ENCODE measurements at regions not wholly inside any gene's neighbourhood (a gene's known extent, or its start where the extent isn't known, plus 50 kb on each side); places are given as distances from the start of the nearest gene placed in this dataset.

- peak overlapping the region; percentile 88 for H2BK120ac ChIP-seq (ENCODE audit: low read depth, low read length)
- peak overlapping the region; percentile 91 for H3K18ac ChIP-seq (ENCODE audit: low read depth, low read length)
- H3K27me3 ChIP-seq (ENCODE audit: control insufficient read depth, insufficient read depth, low read length), result no peaks in the 10 kb centered on the region
- no peaks in the 10 kb centered on the region for H4K20me1 ChIP-seq (ENCODE audit: insufficient read depth, low read length)
- peak overlapping the region; percentile 76; the same call in 1 of the 2 replicates for H3K27ac ChIP-seq (ENCODE audit: insufficient read depth, low read length)
- 100% methylated on average over 1 of the region's 5 CpGs; no CpG with 5 or more reads in 1 of the 2 experiments for WGBS, 2 experiments (ENCODE audit: extremely low coverage in 2 of 2, insufficient read length in 1 of 2)
- H3K4me3 ChIP-seq (ENCODE audit: insufficient read depth, low read depth, low read length), result peak overlapping the region; percentile 63
- H2BK20ac ChIP-seq (ENCODE audit: low read depth, low read length), result no peak overlapping the region
- H3K36me3 ChIP-seq (ENCODE audit: control insufficient read depth, insufficient read depth, low read length), result no peaks in the 10 kb centered on the region
- ATAC-seq (ENCODE audit: low read depth) (peak; percentile 89), DNase-seq (peak; percentile 39)
- H3K23ac ChIP-seq (ENCODE audit: low read depth, low read length), result no peak overlapping the region
- H3K9me3 ChIP-seq (ENCODE audit: control insufficient read depth, insufficient read depth, low read length), result no peaks in the 10 kb centered on the region
- peak overlapping the region; percentile 99 for H3K4me2 ChIP-seq (ENCODE audit: low read depth, low read length)
- H3K4ac ChIP-seq (ENCODE audit: low read depth, low read length), result peak overlapping the region; percentile 87; the same call in 1 of the 2 replicates
- intact Hi-C loops (cut with micrococcal nuclease) (loop anchor here (5.0 kb wide), 1 partner anchor 448 kb away; no protein-coding TSS in a partner anchor), in situ Hi-C loops (cut with MboI; ENCODE audit: low sequenced_read_pairs) (no loop called here), dilution Hi-C loops (cut with HindIII; ENCODE audit: low sequenced_read_pairs, unreplicated experiment) (no loop called here)
- peak overlapping the region; percentile 95 for H2BK5ac ChIP-seq (ENCODE audit: low read depth, low read length, poor library complexity, severe bottlenecking)
- H2AK9ac ChIP-seq (replicated peaks; ENCODE audit: low read depth, low read length, poor library complexity), result no peak overlapping the region
- POLR2A ChIA-PET (ENCODE audit: unreplicated experiment), result no interaction called here
- CTCF ChIA-PET, result interaction anchor here (0.6 to 1.2 kb wide), 3 partner anchors 43 to 1048 kb away, joined by 3 to 9 read pairs (median 4); no protein-coding TSS in a partner anchor
- H4K91ac ChIP-seq (ENCODE audit: insufficient read depth, low read depth, low read length), result 0 out of 2 replicates have a peak overlapping the region, but pooled peaks have one; percentile 66
- no peak overlapping the region for H2AK5ac ChIP-seq (ENCODE audit: low read depth, low read length)
- H3K9ac ChIP-seq (ENCODE audit: low read depth, low read length), result peak overlapping the region; percentile 53; the same call in 1 of the 2 replicates
- H3K14ac ChIP-seq (replicated peaks; ENCODE audit: low read depth, low read length), result peak overlapping the region; percentile 90; the same call in 1 of the 2 replicates
- H4K8ac ChIP-seq (ENCODE audit: low read depth in 2 of 2, low read length in 2 of 2), result peak overlapping the region; percentile 76 to 99
- no peaks in the 10 kb centered on the region for H3K4me1 ChIP-seq (ENCODE audit: control insufficient read depth, insufficient read depth, low read length)
- peak overlapping the region; percentile 86 for H4K5ac ChIP-seq (ENCODE audit: low read depth, low read length)
- H3K56ac ChIP-seq (ENCODE audit: extremely low read depth, insufficient read depth, low read length), result peak overlapping the region; percentile 55; the same call in 1 of the 2 replicates
- no peaks in the 10 kb centered on the region for H3K9me1 ChIP-seq (ENCODE audit: insufficient read depth, low read length)
- peak overlapping the region; percentile 87; the same call in 1 of the 3 replicates for H2BK15ac ChIP-seq (ENCODE audit: low read depth, low read length)
- peak overlapping the region; percentile 83 for H2AFZ ChIP-seq (replicated peaks; ENCODE audit: low read length, poor library complexity)
- BruUV-seq (replicated peaks), result no TSS peak
- no peaks in the 10 kb centered on the region for H3K79me1 ChIP-seq (ENCODE audit: low read depth in 1 of 2, low read length in 2 of 2)
- no peak for TF ChIP-seq CEBPB (IDR thresholded peaks at IDR 0.05; ENCODE audit: low read depth, low read length)
- no peak for TF ChIP-seq CHD1 (IDR thresholded peaks at IDR 0.05; ENCODE audit: low read depth, low read length)
- TF ChIP-seq USF2 (IDR thresholded peaks at IDR 0.05; ENCODE audit: low read depth, low read length), result no peak
- no peak for TF ChIP-seq RAD21 (IDR thresholded peaks at IDR 0.05; ENCODE audit: low read length)
- no peak for TF ChIP-seq MAZ (IDR thresholded peaks at IDR 0.05; ENCODE audit: borderline replicate concordance, low read depth, low read length)
- TF ChIP-seq NFE2L2 (IDR thresholded peaks at IDR 0.05; ENCODE audit: low read depth, low read length), result no peak
- no peak for TF ChIP-seq RCOR1 (IDR thresholded peaks at IDR 0.05; ENCODE audit: insufficient replicate concordance, low read length)
- TF ChIP-seq ELK1 (IDR thresholded peaks at IDR 0.05; ENCODE audit: borderline replicate concordance, low read depth, low read length), result no peak
- no peak for TF ChIP-seq POLR2A (IDR thresholded peaks at IDR 0.05; ENCODE audit: low read depth, low read length)
- no peak for TF ChIP-seq MAFK (IDR thresholded peaks at IDR 0.05; ENCODE audit: low read depth, low read length)
- no peak for TF ChIP-seq BHLHE40 (IDR thresholded peaks at IDR 0.05; ENCODE audit: low read depth, low read length)
- no peak for TF ChIP-seq FOS (IDR thresholded peaks at IDR 0.05; ENCODE audit: low read depth, low read length)
- no peak for TF ChIP-seq SMC3 (IDR thresholded peaks at IDR 0.05; ENCODE audit: low read depth, low read length)
- no peak for TF ChIP-seq RFX5 (IDR thresholded peaks at IDR 0.05; ENCODE audit: low read depth, low read length)
Observed at GRCh38 chr5:35478856-35479682, 138.6 kb upstream of the SPEF2 start.

All from IMR-90 (cell line).